A673 (cell line): ENCODE measurements at regions not wholly inside any gene's neighbourhood (a gene's known extent, or its start where the extent isn't known, plus 50 kb on each side); places are given as distances from the start of the nearest gene placed in this dataset.

Experiments
- BruUV-seq: library from RNA; stranded (reverse); fragments of 400-500 nt; replicated peaks from 2 replicates; lab custom pipeline; 2021; lab: Mats Ljungman, UMichigan
- CTCF ChIA-PET: fragments of 300-600 bp; sonication (Branson Sonifier 250); formaldehyde crosslinking; loops from one replicate; lab custom pipeline; 2022; ENCODE audit warnings: antibody characterized with exemption; lab: Charles Lee
- POLR2A ChIA-PET: fragments of 300-600 bp; sonication (Branson Sonifier 250); formaldehyde crosslinking; loops from one replicate; lab custom pipeline; 2022; ENCODE audit warnings: antibody characterized with exemption; ENCODE audit not compliant: low non-redundant PET; lab: Charles Lee
- DNase-seq: peaks from one replicate; pipeline ENCODE4 v3.0.0-alpha.2; 2015; ENCODE audit warnings: low spot score
- H3K27ac ChIP-seq: fragments of 200-600 bp; sonication (generic); 2 replicates; pipeline ENCODE4 v1.5.1; 2016; ENCODE audit warnings: mixed run types, low read depth, mild to moderate bottlenecking, mixed read lengths, antibody characterized with exemption, low read length; ENCODE audit not compliant: poor library complexity, severe bottlenecking
- H3K27me3 ChIP-seq: fragments of 200-600 bp; sonication (generic); replicated peaks from 2 replicates; pipeline ENCODE4 v1.6.1; 2017; ENCODE audit warnings: mixed run types, low read depth, mild to moderate bottlenecking, mixed read lengths, antibody characterized with exemption, low read length; ENCODE audit not compliant: insufficient read depth, poor library complexity
- H3K36me3 ChIP-seq: fragments of 200-600 bp; sonication (generic); 2 replicates; pipeline ENCODE4 v1.6.1; 2016; ENCODE audit warnings: mixed run types, mild to moderate bottlenecking, mixed read lengths, antibody characterized with exemption, low read length; ENCODE audit not compliant: insufficient read depth, poor library complexity, severe bottlenecking
- H3K4me1 ChIP-seq: fragments of 200-600 bp; sonication (generic); 2 replicates; pipeline ENCODE4 v1.6.1; 2017; ENCODE audit warnings: mixed run types, mild to moderate bottlenecking, mixed read lengths, antibody characterized with exemption, low read length; ENCODE audit not compliant: insufficient read depth, poor library complexity, severe bottlenecking
- H3K4me3 ChIP-seq: fragments of 200-600 bp; sonication (generic); 2 replicates; pipeline ENCODE4 v1.5.1; 2016; ENCODE audit warnings: low read depth, mixed run types, mild to moderate bottlenecking, mixed read lengths, low read length; ENCODE audit not compliant: poor library complexity, severe bottlenecking
- H3K9me3 ChIP-seq: fragments of 200-600 bp; sonication (generic); 2 replicates; pipeline ENCODE4 v1.6.1; 2016; ENCODE audit warnings: mixed run types, low read depth, mild to moderate bottlenecking, mixed read lengths, antibody characterized with exemption, low read length; ENCODE audit not compliant: poor library complexity, severe bottlenecking
- EZH2 ChIP-seq: fragments of 200-600 bp; sonication (generic); IDR thresholded peaks from 2 replicates; pipeline ENCODE4 v1.6.1; 2017; ENCODE audit warnings: borderline replicate concordance, low read depth, mild to moderate bottlenecking, mixed read lengths, antibody characterized with exemption, low read length; ENCODE audit not compliant: poor library complexity, severe bottlenecking
- intact Hi-C: fragments of 100-400 bp; cut with micrococcal nuclease; formaldehyde crosslinking; loops from one replicate; pipeline ENCODE4 v1.10.0; 2022; ENCODE audit not compliant: unreplicated experiment
- TF ChIP-seq, protein P1 (sequence below): fragments of 300-800, 200-600 bp; sonication (generic); conservative IDR thresholded peaks from 2 replicates; pipeline ENCODE4 v1.5.1; 2017; ENCODE audit warnings: low read depth, mild to moderate bottlenecking, antibody characterized with exemption, low read length, moderate library complexity, mixed read lengths

DNA sequence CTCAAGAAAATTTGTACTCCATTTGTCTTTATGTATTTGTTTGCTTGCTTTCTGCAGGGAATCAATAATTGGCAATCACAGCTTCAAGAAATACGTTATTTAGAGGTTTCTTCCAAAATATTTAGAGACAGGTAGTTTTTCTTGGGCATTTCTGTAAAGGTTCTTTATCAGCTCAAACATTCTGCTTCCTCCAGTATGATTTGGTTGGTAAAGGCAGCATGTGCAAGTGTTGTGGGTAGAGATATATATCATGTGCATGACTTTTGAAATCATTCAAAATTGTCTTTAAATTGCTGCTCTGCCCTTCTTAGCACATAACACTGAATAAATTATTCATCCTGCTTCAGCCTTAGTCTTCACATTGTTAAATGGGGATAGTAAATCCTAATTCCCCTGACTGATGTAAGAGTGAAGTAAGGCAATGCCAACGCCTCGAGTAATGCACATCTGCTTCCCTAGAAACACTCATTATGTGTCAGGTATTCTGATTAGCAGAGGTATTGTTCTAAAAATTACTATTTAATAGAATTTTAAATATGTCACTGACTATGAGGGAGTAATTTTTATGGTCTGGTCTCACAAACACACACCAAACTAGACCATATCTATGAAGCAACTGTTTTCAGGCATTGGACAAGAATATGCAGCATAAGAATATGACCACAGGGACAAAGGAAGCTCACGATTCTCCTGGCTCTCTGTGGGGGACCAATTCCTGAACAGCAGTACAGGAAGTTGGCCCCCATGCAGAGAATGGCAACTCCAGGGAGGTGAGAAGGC is 77.3 kb upstream of the AKR1E2 start:
- H3K4me1 ChIP-seq: peaks cover 5% of the 10 kb centered on the region
- no peaks in the 10 kb centered on the region for H3K9me3 ChIP-seq
- intact Hi-C loops: no loop called here
- H3K4me3 ChIP-seq: no peak overlapping the region
- no peaks in the 10 kb centered on the region for H3K27me3 ChIP-seq
- BruUV-seq: no TSS peak
- DNase-seq: no peak
- TF ChIP-seq, protein P1, sequence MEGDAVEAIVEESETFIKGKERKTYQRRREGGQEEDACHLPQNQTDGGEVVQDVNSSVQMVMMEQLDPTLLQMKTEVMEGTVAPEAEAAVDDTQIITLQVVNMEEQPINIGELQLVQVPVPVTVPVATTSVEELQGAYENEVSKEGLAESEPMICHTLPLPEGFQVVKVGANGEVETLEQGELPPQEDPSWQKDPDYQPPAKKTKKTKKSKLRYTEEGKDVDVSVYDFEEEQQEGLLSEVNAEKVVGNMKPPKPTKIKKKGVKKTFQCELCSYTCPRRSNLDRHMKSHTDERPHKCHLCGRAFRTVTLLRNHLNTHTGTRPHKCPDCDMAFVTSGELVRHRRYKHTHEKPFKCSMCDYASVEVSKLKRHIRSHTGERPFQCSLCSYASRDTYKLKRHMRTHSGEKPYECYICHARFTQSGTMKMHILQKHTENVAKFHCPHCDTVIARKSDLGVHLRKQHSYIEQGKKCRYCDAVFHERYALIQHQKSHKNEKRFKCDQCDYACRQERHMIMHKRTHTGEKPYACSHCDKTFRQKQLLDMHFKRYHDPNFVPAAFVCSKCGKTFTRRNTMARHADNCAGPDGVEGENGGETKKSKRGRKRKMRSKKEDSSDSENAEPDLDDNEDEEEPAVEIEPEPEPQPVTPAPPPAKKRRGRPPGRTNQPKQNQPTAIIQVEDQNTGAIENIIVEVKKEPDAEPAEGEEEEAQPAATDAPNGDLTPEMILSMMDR: no peak
- no peak for TF ChIP-seq EZH2
- ChIA-PET POLR2A (interaction anchor here (0.6 kb wide), 1 partner anchor 389 kb away, joined by 4 read pairs; no protein-coding TSS in a partner anchor), CTCF (no interaction called here)
- no peak overlapping the region for H3K27ac ChIP-seq
- H3K36me3 ChIP-seq: no peaks in the 10 kb centered on the region

DNA sequence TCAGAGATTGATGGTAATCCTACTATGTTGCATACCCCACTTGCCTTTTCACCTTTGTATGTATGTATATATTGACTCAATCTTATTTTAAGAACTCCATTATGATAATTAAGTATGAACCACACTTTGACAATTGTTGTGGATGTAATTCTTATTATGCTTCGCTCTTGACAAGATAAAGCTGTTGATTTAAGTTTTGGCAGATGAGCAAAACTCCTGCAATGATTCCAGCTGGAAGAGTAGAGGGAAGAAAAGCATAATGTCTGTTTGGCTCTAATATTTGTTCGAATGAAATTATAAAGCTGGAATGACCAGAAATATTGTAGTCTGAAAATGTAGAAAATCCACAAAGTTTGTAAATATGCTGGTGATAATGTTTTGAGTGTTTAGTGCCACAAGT is 83.8 kb upstream of the AKR1E2 start:
- Histone ChIP-seq H3K36me3 (no peaks in the 10 kb centered on the region), H3K9me3 (no peaks in the 10 kb centered on the region), H3K27ac (no peak overlapping the region), H3K4me3 (no peak overlapping the region), H3K4me1 (peaks cover 5% of the 10 kb centered on the region), H3K27me3 (no peaks in the 10 kb centered on the region)
- intact Hi-C loops: no loop called here
- POLR2A ChIA-PET: no interaction called here
- DNase-seq: no peak
- TF ChIP-seq, protein P1: no peak
- no peak for TF ChIP-seq EZH2
- CTCF ChIA-PET: no interaction called here
- BruUV-seq: no TSS peak

DNA sequence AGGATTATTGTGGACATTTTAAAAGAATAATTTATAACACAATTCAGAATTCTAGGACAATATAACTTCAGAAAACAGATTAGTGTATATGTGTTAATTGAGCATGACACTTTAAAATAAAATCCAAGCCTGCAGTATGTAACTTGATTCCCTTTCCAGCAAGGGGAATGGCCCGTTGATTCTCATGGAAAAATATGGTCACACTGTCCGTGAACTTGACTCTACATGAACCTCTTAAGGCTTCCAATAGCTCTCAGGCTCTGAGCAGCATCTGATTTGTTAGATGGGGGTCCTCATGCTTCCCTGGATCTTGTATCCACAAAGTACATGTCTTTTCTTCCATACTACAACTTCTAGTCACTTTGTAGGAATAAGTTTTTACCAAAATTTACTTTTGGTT is 85.5 kb upstream of the AKR1E2 start:
- intact Hi-C loops: no loop called here
- no peak for DNase-seq
- ChIA-PET CTCF (no interaction called here), POLR2A (no interaction called here)
- Histone ChIP-seq H3K9me3 (no peaks in the 10 kb centered on the region), H3K36me3 (no peaks in the 10 kb centered on the region), H3K27ac (no peak overlapping the region), H3K27me3 (no peaks in the 10 kb centered on the region), H3K4me1 (peaks cover 5% of the 10 kb centered on the region), H3K4me3 (no peak overlapping the region)
- no TSS peak for BruUV-seq
- TF ChIP-seq, protein P1: no peak
- no peak for TF ChIP-seq EZH2
